ENCODE measurements at regions not wholly inside any gene's neighbourhood (a gene's known extent, or its start where the extent isn't known, plus 50 kb on each side); places are given as distances from the start of the nearest gene placed in this dataset.

- no TSS peak for BruUV-seq (replicated peaks)
- no peak overlapping the region for H3K9ac ChIP-seq (ENCODE audit: insufficient read depth, low read depth, low read length)
- no peak overlapping the region for H3K4me3 ChIP-seq (replicated peaks in 1 of 3; ENCODE audit: insufficient read depth in 1 of 3, low read depth in 2 of 3, low read length in 3 of 3)
- ChIA-PET CTCF (ENCODE audit: low intra/inter-chr PET ratio, low total read pairs) (no interaction called here), POLR2A (no interaction called here)
- no peaks in the 10 kb centered on the region for H3K9me3 ChIP-seq (ENCODE audit: low read length)
- no peak for ATAC-seq
- no peak for FAIRE-seq
- 1% methylated on average over 6 of the region's 6 CpGs for WGBS (ENCODE audit: low lambda C conversion rate)
- DNase-seq (ENCODE audit: low spot score): no peak
- no peaks in the 10 kb centered on the region for H3K36me3 ChIP-seq (replicated peaks in 1 of 2; ENCODE audit: control insufficient read depth in 1 of 2, insufficient read depth in 2 of 2, low read length in 2 of 2)
- H3K4me1 ChIP-seq (ENCODE audit: insufficient read depth, low read length): no peaks in the 10 kb centered on the region
- no peaks in the 10 kb centered on the region for H4K20me1 ChIP-seq (ENCODE audit: insufficient read depth, low read length)
- H2AFZ ChIP-seq (ENCODE audit: low read length): no peak overlapping the region
- intact Hi-C loops (cut with micrococcal nuclease; ENCODE audit: unreplicated experiment): no loop called here
- no peaks in the 10 kb centered on the region for H3K79me2 ChIP-seq (ENCODE audit: insufficient read depth, low read length)
- no peaks in the 10 kb centered on the region for H3K27me3 ChIP-seq (ENCODE audit: control insufficient read depth in 1 of 2, insufficient read depth in 2 of 2, low read length in 2 of 2)
- no peak overlapping the region for H3K27ac ChIP-seq (ENCODE audit: extremely low read length, insufficient read depth, low read length)
- in situ Hi-C loops (cut with HindIII; ENCODE audit: extremely low pct_ligation_motif_present, low pct_unique_long_range_greater_than_20kb): no loop called here
- H3K4me2 ChIP-seq (ENCODE audit: low read depth, low read length): no peak overlapping the region
- no peak for TF ChIP-seq ZNF318 (CRISPR knock-in tag; IDR thresholded peaks at IDR 0.05)
- no peak for TF ChIP-seq ZNF24 (IDR thresholded peaks at IDR 0.05)
- no peak for TF ChIP-seq KAT2B (IDR thresholded peaks at IDR 0.05; ENCODE audit: borderline replicate concordance, low read depth, low read length)
- no peak for TF ChIP-seq MEIS2 (CRISPR knock-in tag; IDR thresholded peaks at IDR 0.05)
- TF ChIP-seq PAXIP1 (CRISPR knock-in tag; conservative IDR thresholded peaks at IDR 0.05): no peak
- TF ChIP-seq RBM22 (optimal IDR thresholded peaks at IDR 0.05; ENCODE audit: low read length): no peak
- TF ChIP-seq YEATS4 (CRISPR knock-in tag; IDR thresholded peaks at IDR 0.05; ENCODE audit: borderline replicate concordance): no peak
- no peak for TF ChIP-seq SAP130 (CRISPR knock-in tag; IDR thresholded peaks at IDR 0.05; ENCODE audit: low read depth)
- TF ChIP-seq NKX3-1 (CRISPR knock-in tag; IDR thresholded peaks at IDR 0.05): no peak
Observed at GRCh38 chr3:137163241-137163871, 205.6 kb downstream of the IL20RB start.

All from HepG2 (cell line).